Mesendoderm (in vitro differentiated cells): ENCODE measurements at regions not wholly inside any gene's neighbourhood (a gene's known extent, or its start where the extent isn't known, plus 50 kb on each side); places are given as distances from the start of the nearest gene placed in this dataset.

Experiments
- DNase-seq: peaks from one replicate; pipeline ENCODE4 v3.0.0; 2013
- H2AK5ac ChIP-seq: 2 replicates; pipeline ENCODE4 v1.6.1; 2013; ENCODE audit warnings: low read length, inconsistent platforms
- H2BK120ac ChIP-seq: 2 replicates; pipeline ENCODE4 v1.6.1; 2013; ENCODE audit warnings: low read depth, mild to moderate bottlenecking, low read length, moderate library complexity, mixed read lengths
- H2BK15ac ChIP-seq: replicated peaks from 2 replicates; pipeline ENCODE4 v1.6.1; 2013; ENCODE audit warnings: low read depth, mild to moderate bottlenecking, moderate library complexity
- H2BK5ac ChIP-seq: 2 replicates; pipeline ENCODE4 v1.6.1; 2013; ENCODE audit warnings: low read length, inconsistent platforms
- H3K18ac ChIP-seq: 2 replicates; pipeline ENCODE4 v1.6.1; 2013; ENCODE audit warnings: mild to moderate bottlenecking, low read length, mixed read lengths
- H3K23ac ChIP-seq: one replicate; pipeline ENCODE4 v1.6.1; 2013; ENCODE audit warnings: low read length
- H3K27ac ChIP-seq: 2 replicates; pipeline ENCODE4 v1.5.1; 2013; ENCODE audit warnings: low read depth, mild to moderate bottlenecking, inconsistent platforms, low read length, moderate library complexity
- H3K27me3 ChIP-seq: 2 replicates; pipeline ENCODE4 v1.6.1; 2013; ENCODE audit warnings: low read length, control low read depth, mild to moderate bottlenecking, inconsistent platforms; ENCODE audit not compliant: insufficient read depth, poor library complexity
- H3K36me3 ChIP-seq: 2 replicates; pipeline ENCODE4 v1.6.1; 2013; ENCODE audit warnings: low read length, inconsistent platforms; ENCODE audit not compliant: control insufficient read depth, insufficient read depth
- H3K4ac ChIP-seq: one replicate; pipeline ENCODE4 v1.6.1; 2013; ENCODE audit warnings: low read depth, mild to moderate bottlenecking, low read length, moderate library complexity
- H3K4me1 ChIP-seq: 2 replicates; pipeline ENCODE4 v1.6.1; 2013; ENCODE audit warnings: low read depth, low read length, inconsistent platforms; ENCODE audit not compliant: control insufficient read depth
- H3K4me2 ChIP-seq: 2 replicates; pipeline ENCODE4 v1.6.1; 2013; ENCODE audit warnings: low read length
- H3K4me3 ChIP-seq: 2 replicates; pipeline ENCODE4 v1.5.1; 2013; ENCODE audit warnings: mild to moderate bottlenecking, low read length
- H3K56ac ChIP-seq: one replicate; pipeline ENCODE4 v1.6.1; 2013; ENCODE audit warnings: low read length
- H3K79me1 ChIP-seq: 2 replicates; pipeline ENCODE4 v1.6.1; 2013; ENCODE audit warnings: low read length, inconsistent platforms
- H3K79me2 ChIP-seq: 2 replicates; pipeline ENCODE4 v1.6.1; 2013; ENCODE audit warnings: mild to moderate bottlenecking, low read length; ENCODE audit not compliant: control insufficient read depth, insufficient read depth
- H3K9ac ChIP-seq: 2 replicates; pipeline ENCODE4 v1.6.1; 2013; ENCODE audit warnings: low read length, inconsistent platforms
- H4K5ac ChIP-seq: one replicate; pipeline ENCODE4 v1.6.1; 2013; ENCODE audit warnings: low read length
- H4K8ac ChIP-seq: one replicate; pipeline ENCODE4 v1.6.1; 2013; ENCODE audit warnings: low read depth, mild to moderate bottlenecking, control low read depth, low read length, moderate library complexity
- WGBS: extraction: QIAGEN DNeasy Blood & Tissue Kit; methylation state at CpG from one replicate; pipeline ENCODE4 v1.1.7; 2013; ENCODE audit warnings: low lambda C conversion rate, missing lambda C conversion rate; ENCODE audit not compliant: insufficient coverage; ENCODE audit errors: extremely low coverage; 5-methylcytosine and 5-hydroxymethylcytosine counted together

DNA sequence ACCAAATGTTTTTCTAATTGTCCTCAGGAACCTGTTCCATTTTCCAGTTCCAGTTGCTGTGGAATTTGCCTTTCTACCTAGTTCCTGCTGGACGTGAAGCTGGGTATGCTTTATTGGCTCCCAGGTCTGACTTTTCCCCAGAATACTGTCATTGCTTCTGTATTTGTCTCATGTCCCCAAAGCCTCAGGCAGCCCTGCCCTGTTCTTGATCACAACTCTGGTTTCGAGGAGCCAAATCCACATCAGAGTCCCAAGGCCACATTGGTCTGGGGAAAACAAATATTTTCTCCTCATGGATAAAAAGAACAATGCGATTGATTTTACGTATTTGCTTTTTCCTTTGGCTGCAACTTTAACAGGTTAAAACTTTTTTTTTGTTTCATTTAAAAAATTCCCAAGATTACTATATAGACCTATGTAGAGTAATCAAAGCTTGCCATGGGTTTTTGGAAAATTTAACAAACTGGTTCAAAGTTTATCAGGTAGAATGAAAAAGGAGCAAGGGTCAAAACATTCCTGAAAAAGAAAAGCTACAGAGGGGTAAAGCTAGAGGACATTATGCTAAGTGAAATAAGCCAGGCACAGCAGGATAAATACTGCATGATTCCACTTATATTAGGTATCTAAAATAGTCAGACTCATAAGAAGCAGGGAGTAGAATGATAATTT is 85.2 kb downstream of the MDH1 start:
- Histone ChIP-seq H3K18ac (no peak overlapping the region), H3K27me3 (no peaks in the 10 kb centered on the region), H3K56ac (no peak overlapping the region), H3K4me1 (peaks cover under 1% of the 10 kb centered on the region), H3K9ac (no peak overlapping the region), H2BK15ac (no peak overlapping the region), H3K23ac (no peak overlapping the region), H2BK5ac (no peak overlapping the region), H4K8ac (no peak overlapping the region), H3K36me3 (no peaks in the 10 kb centered on the region), H3K4me3 (no peak overlapping the region), H2BK120ac (no peak overlapping the region), H4K5ac (no peak overlapping the region), H3K4ac (no peak overlapping the region), H3K27ac (no peak overlapping the region), H3K79me2 (no peaks in the 10 kb centered on the region), H3K4me2 (no peak overlapping the region), H2AK5ac (no peak overlapping the region), H3K79me1 (no peaks in the 10 kb centered on the region)
- no CpG with 5 or more reads among the region's 4 CpGs for WGBS
- DNase-seq: no peak

DNA sequence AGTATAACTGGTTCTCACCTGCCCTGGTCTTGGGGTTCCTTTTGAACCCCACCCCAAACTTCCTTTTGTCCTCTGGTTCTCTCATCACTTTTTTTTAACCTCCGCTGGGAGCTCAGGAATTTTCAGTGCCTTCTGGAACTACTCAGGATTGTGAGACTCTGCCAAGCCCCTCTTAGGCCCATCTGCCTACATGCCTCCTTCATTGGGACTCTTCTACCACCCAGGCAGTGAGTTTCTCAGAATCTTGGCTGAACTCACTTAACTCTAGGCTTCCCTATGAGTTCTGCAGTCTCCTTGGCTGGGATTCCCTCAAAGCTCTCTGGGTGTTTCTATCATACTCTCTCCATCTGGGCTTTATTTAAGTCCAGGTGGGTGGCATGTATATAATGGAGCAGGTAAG is 86.3 kb downstream of the MDH1 start:
- no peak overlapping the region for H2AK5ac ChIP-seq
- no peak overlapping the region for H3K4me3 ChIP-seq
- no peak overlapping the region for H3K4me2 ChIP-seq
- no peak overlapping the region for H2BK5ac ChIP-seq
- no peak overlapping the region for H3K18ac ChIP-seq
- H4K5ac ChIP-seq: no peak overlapping the region
- H3K56ac ChIP-seq: no peak overlapping the region
- no peaks in the 10 kb centered on the region for H3K79me1 ChIP-seq
- H3K36me3 ChIP-seq: no peaks in the 10 kb centered on the region
- H3K4ac ChIP-seq: no peak overlapping the region
- no peaks in the 10 kb centered on the region for H3K79me2 ChIP-seq
- H3K9ac ChIP-seq: no peak overlapping the region
- H3K27me3 ChIP-seq: no peaks in the 10 kb centered on the region
- no CpG with 5 or more reads among the region's 1 CpG for WGBS
- H3K23ac ChIP-seq: no peak overlapping the region
- no peak for DNase-seq
- no peak overlapping the region for H2BK120ac ChIP-seq
- no peak overlapping the region for H2BK15ac ChIP-seq
- no peak overlapping the region for H4K8ac ChIP-seq
- no peak overlapping the region for H3K27ac ChIP-seq
- no peaks in the 10 kb centered on the region for H3K4me1 ChIP-seq

DNA sequence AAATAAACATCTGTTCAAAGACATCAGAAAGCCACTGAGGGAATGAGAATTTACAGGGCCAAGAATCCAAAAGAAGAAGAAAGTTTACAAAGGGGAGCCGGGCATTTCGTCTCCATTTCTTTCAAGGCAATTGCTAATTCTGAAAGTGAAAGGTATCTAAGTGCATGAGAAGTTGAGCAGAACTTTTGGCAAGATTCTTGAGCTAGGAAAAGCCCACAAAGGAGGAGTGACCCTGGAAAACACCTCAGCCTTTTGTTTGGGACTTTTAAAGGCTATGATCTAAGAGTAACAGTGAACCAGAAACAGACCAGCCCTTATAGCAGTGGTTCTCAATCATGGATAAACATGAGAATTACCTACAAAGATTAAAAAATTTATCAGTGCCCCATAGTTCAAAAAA is 87.4 kb downstream of the MDH1 start:
- H3K4me2 ChIP-seq: no peak overlapping the region
- H2AK5ac ChIP-seq: no peak overlapping the region
- H3K27me3 ChIP-seq: no peaks in the 10 kb centered on the region
- no peak overlapping the region for H3K4me3 ChIP-seq
- H3K18ac ChIP-seq: no peak overlapping the region
- H3K4me1 ChIP-seq: no peaks in the 10 kb centered on the region
- no peaks in the 10 kb centered on the region for H3K36me3 ChIP-seq
- H2BK15ac ChIP-seq: no peak overlapping the region
- no CpG with 5 or more reads among the region's 2 CpGs for WGBS
- H2BK120ac ChIP-seq: no peak overlapping the region
- DNase-seq: no peak
- H2BK5ac ChIP-seq: no peak overlapping the region
- no peak overlapping the region for H4K8ac ChIP-seq
- H3K9ac ChIP-seq: no peak overlapping the region
- H3K23ac ChIP-seq: no peak overlapping the region
- no peaks in the 10 kb centered on the region for H3K79me2 ChIP-seq
- no peak overlapping the region for H4K5ac ChIP-seq
- H3K79me1 ChIP-seq: no peaks in the 10 kb centered on the region
- no peak overlapping the region for H3K4ac ChIP-seq
- H3K27ac ChIP-seq: no peak overlapping the region
- H3K56ac ChIP-seq: no peak overlapping the region

DNA sequence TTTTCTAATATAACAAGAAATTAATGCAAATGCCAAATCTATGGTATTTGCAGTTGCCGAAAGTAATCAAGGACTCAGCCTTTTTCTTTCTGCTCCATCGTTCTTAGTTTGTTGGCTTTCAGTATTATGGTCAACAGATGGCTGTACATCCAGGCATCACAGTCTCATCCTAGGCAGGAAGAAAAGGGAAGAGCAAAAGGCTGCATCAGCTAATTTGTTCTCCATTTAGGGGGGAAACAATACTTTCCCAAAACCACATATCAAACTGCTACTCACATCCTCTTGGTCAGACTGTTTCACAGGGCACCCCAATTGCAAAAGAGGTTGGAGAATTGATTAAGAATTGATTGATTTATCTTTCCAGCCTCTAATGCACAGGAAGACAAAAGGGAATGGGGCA is 89.3 kb downstream of the MDH1 start:
- H3K36me3 ChIP-seq: no peaks in the 10 kb centered on the region
- H3K9ac ChIP-seq: no peak overlapping the region
- no peaks in the 10 kb centered on the region for H3K79me1 ChIP-seq
- no peak overlapping the region for H2BK120ac ChIP-seq
- DNase-seq: no peak
- no peaks in the 10 kb centered on the region for H3K4me1 ChIP-seq
- no CpG with 5 or more reads among the region's 2 CpGs for WGBS
- no peak overlapping the region for H3K18ac ChIP-seq
- H3K27me3 ChIP-seq: no peaks in the 10 kb centered on the region
- H4K8ac ChIP-seq: no peak overlapping the region
- no peak overlapping the region for H3K4me3 ChIP-seq
- no peak overlapping the region for H3K23ac ChIP-seq
- H2BK15ac ChIP-seq: no peak overlapping the region
- H3K79me2 ChIP-seq: no peaks in the 10 kb centered on the region
- H3K27ac ChIP-seq: no peak overlapping the region
- no peak overlapping the region for H3K4ac ChIP-seq
- no peak overlapping the region for H4K5ac ChIP-seq
- H2AK5ac ChIP-seq: no peak overlapping the region
- no peak overlapping the region for H2BK5ac ChIP-seq
- H3K56ac ChIP-seq: no peak overlapping the region
- no peak overlapping the region for H3K4me2 ChIP-seq

DNA sequence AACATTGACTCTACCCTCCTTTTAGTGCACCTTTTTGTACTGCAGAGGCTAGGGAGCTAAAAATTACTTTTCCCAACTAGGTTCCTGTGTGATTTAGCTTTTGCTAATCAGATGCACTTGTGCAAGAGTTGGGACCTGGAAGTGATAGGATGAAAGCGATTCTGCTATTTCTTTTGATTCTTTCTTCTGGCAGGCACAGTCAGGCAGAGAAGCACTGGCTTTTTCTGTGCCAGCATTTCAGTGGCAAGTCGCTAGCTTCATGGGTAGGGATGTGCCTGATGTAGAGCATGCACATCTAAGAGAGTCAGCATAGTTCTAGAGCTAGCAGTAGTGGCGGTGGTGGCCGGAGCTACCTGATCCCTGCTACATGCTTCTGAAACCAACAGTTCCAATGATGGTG is 89.8 kb downstream of the MDH1 start:
- H3K4ac ChIP-seq: no peak overlapping the region
- H3K79me2 ChIP-seq: no peaks in the 10 kb centered on the region
- no peak overlapping the region for H3K23ac ChIP-seq
- H3K4me2 ChIP-seq: no peak overlapping the region
- H3K4me3 ChIP-seq: no peak overlapping the region
- no peak overlapping the region for H4K8ac ChIP-seq
- H2AK5ac ChIP-seq: no peak overlapping the region
- H3K27me3 ChIP-seq: no peaks in the 10 kb centered on the region
- H2BK120ac ChIP-seq: no peak overlapping the region
- no peak overlapping the region for H3K18ac ChIP-seq
- no peaks in the 10 kb centered on the region for H3K4me1 ChIP-seq
- no peak overlapping the region for H3K27ac ChIP-seq
- WGBS: no CpG with 5 or more reads among the region's 4 CpGs
- H3K56ac ChIP-seq: no peak overlapping the region
- no peak overlapping the region for H3K9ac ChIP-seq
- no peak for DNase-seq
- no peaks in the 10 kb centered on the region for H3K36me3 ChIP-seq
- no peak overlapping the region for H4K5ac ChIP-seq
- no peak overlapping the region for H2BK5ac ChIP-seq
- no peaks in the 10 kb centered on the region for H3K79me1 ChIP-seq
- H2BK15ac ChIP-seq: no peak overlapping the region

DNA sequence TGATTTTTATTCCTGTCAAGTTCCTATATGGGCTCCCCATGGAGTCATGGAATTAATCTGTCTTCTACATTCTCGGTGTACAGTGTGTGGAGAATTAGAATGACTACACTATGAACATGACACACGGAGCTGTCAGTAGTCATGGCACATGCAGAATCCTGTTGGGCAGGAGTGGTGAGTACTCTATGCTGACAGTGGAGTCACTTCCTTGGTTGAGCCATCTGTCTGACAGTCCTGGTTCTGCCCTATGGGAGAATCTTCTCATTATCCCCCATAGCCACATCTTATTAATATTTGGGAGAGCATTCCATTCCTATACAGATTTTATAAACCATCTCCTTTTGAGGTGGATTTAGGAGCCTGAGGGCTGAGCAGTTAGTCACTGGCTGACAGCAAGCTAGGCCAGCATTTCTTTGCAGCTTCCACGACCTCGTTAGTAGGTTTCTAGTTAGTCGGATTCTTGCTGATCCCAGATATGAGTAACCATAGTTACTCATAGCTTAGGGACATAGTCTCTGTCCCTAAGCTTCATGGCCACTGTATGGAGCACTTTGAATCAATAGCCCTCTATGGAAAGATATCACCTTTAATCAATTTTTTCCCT is 90.6 kb downstream of the MDH1 start:
- no peak for DNase-seq
- H3K23ac ChIP-seq: no peak overlapping the region
- H4K8ac ChIP-seq: no peak overlapping the region
- no peaks in the 10 kb centered on the region for H3K79me1 ChIP-seq
- H3K18ac ChIP-seq: no peak overlapping the region
- H4K5ac ChIP-seq: no peak overlapping the region
- no peak overlapping the region for H3K27ac ChIP-seq
- no peak overlapping the region for H2BK15ac ChIP-seq
- H3K4me1 ChIP-seq: no peaks in the 10 kb centered on the region
- no peaks in the 10 kb centered on the region for H3K36me3 ChIP-seq
- no peak overlapping the region for H2BK5ac ChIP-seq
- H3K4ac ChIP-seq: no peak overlapping the region
- no peaks in the 10 kb centered on the region for H3K27me3 ChIP-seq
- WGBS: no CpG with 5 or more reads among the region's 5 CpGs
- no peak overlapping the region for H3K9ac ChIP-seq
- H2AK5ac ChIP-seq: no peak overlapping the region
- no peak overlapping the region for H3K56ac ChIP-seq
- no peak overlapping the region for H3K4me3 ChIP-seq
- H2BK120ac ChIP-seq: no peak overlapping the region
- H3K79me2 ChIP-seq: no peaks in the 10 kb centered on the region
- no peak overlapping the region for H3K4me2 ChIP-seq
